GM18907 (cell line): ENCODE measurements at regions not wholly inside any gene's neighbourhood (a gene's known extent, or its start where the extent isn't known, plus 50 kb on each side); places are given as distances from the start of the nearest gene placed in this dataset.
"Not testable (repeated sequence)": the region's sequence is repeated elsewhere in the genome, so short reads cannot be mapped to it uniquely, and the experiment has no call there.

Experiments
- ATAC-seq: cut with Tn5 transposase; IDR thresholded peaks from one replicate; pipeline ENCODE4 v1.9.1; 2021; ENCODE audit warnings: mild to moderate bottlenecking, moderate library complexity; ENCODE audit not compliant: unreplicated experiment

DNA sequence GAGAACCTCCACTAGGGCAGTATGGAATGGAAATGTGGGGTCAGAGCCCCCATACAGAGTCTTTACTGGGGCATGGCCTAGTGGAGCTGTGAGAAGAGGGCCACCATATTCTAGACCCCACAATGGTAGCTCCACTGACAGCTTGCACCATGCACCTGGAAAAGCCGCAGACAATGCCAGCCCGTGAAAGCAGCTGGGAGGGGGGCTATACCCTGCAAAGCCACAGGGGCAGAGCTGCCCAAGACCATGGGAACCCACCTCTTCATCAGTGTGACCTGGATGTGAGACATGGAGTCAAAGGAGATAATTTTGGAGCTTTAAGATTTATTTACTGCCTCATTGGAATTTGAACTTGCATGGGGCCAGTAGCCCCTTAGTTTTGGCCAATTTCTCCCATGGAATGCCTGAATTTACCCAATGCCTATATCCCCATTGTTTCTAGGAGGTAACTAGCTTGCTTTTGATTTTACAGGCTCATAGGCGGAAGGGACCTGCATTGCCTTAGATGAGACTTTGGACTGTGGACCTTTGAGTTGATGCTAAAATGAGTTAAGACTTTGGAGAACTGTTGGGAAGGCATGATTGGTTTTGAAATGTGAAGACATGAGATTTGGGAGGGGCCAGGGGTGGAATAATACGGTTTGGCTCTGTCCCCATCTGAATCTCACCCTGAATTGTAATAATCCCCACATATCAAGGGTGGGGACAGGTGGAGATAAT lies 89.4 kb upstream of the MAMLD1 start:
- ATAC-seq: not testable (repeated sequence)

DNA sequence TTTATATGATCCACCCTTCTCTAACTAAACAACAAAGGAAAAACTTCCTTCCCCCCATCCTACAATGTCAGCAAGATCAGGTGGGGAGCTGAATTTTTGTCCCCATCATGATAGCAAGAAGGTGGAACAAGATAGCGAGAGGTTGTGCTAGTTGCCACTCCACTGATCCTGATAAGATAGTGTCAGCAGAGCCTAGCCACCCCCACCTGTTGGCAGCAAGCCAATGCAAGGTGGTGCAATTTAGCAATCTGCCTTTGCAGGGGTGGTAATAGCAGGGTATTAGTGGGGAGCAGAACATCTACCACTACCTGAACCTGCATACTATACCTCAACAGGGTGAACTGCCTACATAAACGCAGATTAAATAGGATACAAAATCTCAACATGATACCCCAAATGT lies 80.2 kb upstream of the MAMLD1 start:
- no peak for ATAC-seq

DNA sequence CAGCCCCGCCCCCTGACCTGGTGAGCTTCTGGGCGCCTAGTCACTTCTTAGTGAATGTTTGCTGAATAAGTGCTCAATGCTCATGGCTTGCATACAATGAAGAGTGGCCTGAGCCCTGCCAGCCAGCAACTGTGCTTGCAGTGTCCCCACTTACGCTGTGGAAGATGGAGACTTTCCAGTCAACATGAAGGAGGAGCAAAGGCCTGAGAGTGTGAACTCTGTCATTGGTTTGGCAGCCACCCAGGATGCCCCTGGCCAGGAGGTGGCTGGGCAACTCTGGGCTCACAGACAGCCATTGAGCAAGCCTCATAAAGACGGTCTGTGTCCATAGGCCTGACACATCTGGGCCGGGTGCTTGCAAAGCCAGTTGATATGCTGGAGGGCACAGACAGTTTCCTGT lies 72.1 kb upstream of the MAMLD1 start:
- no peak for ATAC-seq

DNA sequence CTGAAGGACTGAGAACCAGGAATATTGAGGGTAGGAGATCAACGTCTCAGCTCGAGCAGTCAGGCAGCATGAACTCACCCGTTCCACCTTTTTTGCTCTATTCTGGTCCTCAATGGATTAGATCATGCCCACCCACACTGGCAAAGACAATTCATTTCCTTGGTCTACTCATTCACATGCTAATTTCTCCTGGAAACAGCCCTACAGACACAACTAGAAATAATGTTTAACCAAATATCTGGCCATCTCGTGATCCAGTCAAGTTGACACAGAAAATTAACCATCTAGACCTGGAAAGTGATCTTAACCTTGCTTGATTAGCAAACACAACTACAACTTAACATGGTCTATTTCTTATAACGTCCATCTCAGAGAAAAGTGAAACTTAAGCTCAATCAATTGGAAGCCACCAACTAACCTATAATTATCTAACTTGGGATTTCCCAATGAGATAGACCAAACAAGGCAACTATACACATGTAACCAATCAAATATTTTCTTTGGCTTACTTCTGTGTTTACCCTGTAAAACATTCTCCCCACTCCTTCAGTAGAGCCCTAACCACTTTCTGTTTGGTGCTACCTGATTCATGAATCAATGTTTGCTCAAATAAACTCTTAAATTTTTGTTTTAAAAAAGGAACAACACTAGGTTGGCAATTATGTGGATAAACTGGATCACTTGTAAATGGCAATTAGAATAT lies 69.7 kb upstream of the MAMLD1 start:
- no peak for ATAC-seq

DNA sequence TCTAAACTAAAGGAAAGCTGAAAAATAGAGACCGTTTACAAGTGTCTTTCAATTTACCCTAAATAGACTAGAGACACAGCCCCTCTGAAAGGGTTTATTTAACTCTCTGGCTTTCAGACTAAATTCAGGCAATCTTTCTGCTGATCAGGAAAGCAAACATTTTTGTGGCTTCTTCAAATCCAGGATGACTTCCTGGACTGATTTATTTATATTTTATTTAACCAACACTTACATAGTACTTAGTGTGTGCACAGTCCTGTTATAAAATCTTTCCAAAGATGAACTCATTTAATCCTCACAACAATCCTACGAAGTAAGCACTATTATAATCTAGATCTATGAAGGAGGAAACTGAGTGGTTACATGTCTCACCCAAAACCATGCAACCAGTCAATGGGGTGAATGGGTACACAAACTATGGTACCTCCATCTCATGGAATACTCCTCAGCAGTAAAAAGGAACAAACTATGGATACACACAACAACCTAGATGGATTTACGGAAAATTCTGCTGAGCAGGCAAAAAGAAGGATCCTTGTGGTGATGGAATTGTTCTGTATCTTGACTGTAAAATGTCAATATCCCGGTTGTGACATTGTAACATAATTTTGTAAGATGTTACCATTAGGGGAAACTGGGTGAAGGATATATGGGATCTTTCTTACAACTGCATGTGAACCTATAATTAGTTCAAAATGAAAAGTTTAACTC lies 64.1 kb upstream of the MAMLD1 start:
- no peak for ATAC-seq

DNA sequence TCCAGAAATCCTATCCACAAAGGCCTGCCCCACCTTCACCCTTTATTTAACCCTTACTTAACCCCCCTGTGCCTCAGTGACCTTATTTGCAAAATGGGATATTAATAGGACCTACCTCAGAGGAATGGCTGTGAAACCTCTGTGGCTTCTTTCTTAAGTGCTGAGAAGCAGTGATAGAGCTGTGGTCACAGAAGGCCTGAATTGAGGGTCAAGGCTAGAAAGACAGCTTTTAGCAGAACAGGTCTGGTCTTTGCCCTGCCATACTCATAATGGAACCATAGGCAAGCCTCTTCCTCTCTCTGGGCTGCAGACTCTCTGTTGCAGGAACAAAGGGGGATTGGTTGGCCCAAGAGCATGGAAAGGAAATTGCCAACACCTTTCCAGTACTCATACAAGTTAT lies 63.5 kb upstream of the MAMLD1 start:
- ATAC-seq: no peak

DNA sequence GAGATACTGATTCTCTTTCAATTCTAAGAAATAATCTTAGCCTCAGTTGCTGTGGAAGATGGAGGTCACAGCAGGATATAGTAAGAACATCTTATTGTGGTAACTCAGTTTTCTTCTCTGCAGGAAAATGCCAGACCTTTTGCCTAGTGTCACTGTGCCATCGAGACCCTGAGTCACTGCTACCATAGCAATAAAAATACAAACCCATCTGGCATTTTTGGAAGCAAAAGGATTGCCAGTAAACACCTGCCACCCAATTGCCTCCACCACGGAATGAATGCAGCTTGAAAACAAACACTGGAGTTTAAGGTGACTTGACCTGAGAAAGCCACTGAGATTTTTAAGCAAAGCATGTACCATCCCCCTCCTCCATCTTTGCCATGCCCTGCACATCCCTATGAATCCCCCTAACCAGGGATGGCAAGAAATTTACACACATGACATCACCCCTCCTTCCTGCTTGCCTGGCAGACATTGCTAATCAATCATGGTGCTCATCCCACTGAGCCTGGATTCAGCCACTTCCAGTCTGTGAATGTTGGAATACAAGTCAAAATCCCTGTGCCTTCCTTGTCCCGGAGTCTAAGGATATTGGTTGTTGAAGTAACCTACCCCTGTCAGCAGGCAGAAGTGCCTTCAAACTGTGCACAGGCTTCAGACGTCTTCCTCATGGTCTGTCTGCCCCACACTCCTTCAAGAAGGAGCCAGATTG lies 59.6 kb upstream of the MAMLD1 start:
- ATAC-seq: no peak

DNA sequence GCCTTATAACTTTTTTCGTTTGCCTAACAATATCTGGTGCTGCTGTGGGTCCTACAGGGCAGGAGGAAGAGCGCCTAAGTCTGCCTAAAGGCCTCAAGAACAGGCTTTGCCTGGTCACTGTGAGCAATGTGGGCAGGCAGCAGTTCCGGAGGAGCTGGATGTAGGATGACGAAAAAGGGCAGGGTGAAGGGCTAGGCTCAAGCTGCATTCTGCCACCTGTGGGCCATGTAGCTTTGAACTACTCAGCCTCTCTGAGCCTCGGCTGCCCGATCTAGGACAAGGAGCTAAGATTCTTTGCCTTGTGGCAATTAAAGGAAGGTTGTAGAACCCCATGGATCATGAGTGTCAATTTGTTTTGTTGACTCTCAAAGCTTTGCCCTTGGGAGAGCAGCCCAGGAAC lies 57.1 kb upstream of the MAMLD1 start:
- no peak for ATAC-seq

DNA sequence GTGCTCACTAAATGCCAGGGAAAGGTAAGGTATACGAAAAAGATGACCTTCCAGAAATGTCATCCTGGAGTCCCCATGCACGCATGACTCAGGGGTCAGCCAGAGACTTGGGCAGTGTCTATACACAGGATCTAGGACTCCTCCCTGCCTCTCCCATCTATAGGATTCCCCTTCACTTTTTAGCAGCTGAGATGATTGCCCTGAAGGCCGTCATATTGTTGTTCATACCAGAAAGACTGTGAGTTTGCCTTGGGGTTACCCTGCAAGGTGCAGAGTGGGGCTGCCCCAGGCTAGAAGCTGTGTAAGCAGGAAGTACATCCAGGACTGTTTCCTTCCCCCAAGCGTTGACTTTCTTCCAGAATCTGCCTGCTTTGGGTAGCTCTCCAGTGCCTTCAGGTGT lies 55.1 kb upstream of the MAMLD1 start:
- no peak for ATAC-seq

DNA sequence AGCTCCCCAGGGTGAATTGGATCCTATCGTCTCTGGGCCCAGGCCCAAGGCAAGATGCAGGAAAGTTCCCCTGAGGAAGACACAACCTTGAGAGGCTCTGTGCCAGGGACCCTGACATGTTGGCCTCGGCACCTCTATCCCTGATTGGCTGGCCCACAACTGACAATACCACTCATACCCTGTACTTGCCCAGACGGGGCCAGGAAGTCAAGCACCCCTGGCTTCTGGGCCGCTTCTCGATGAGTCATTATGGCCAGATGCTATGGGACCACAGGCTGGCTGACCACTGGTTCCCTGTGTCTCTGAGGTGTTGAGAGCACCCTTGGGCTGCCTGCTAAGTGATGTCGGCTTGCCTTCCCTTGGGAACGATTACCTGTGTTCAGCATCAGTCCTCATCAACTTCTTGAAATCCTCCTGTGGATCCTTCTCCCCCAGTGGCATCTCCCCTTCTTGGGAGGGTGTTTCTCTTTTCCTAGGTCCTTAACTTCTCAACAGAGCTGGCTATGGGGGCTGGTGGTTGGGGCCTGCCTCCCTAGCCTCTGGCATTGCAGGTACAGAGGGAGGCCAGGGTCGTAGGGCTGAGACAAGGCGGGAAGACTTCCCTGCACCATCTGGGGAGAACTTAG lies 54.5 kb upstream of the MAMLD1 start:
- ATAC-seq: no peak

DNA sequence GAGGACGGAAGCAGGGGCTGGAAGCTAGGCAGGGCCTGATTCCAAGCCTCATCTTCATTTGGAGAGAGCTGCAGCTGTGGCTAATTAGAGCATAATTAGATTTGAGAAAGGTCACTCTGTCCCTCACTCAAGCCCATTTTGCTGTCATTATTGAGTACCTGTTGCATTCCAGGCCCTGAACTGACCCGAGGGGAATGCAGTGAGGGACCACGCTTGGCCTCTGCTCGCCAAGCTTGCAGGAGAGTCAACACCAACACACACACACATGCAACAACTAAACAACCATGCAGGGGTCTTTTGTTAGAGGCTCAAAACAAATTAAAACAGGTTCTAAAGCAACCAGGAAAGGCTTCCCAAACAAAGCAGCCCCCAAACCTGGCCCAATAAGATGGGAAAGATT lies 52.7 kb upstream of the MAMLD1 start:
- no peak for ATAC-seq

DNA sequence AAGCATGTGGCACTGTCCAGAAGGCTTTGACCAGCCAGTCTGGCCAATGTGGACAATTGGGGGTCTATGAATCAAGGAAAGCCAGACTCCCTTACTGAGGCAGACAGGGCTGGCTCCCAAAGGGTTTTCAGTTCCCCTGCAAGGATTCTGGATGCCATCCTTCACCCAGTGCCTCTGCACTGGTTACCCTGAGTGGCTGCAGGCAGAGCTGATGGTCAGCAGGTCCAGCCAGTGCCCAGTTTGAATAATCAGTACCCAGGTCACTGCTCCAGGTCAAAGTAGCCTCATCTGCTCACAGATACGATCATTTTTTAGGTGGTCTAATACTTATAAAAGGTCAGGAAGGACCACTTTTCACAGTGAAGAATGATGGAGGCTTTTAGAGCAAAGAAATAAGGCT lies 52.2 kb upstream of the MAMLD1 start:
- no peak for ATAC-seq

DNA sequence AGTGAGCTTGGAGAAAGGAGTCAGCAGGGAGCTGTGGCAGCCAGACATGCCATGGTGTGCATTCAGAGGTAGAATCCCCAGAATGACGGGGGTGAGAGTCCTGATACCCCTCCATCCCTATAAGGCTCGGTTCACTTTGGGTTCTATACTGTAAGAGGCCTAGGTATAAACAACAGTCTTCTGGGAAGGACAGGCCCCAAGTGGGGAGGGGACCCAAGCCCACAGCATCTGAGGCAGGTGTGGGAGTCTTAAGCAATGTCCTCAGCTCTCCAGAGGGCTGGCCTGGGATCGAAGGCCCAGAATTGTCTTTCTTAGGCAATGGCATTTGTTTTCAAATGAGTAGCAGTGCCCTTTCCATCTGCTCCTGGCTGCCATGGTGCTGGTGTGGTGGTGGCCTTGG lies 50.2 kb upstream of the MAMLD1 start:
- no peak for ATAC-seq
